HG03565 (cell line): ENCODE measurements at regions not wholly inside any gene's neighbourhood (a gene's known extent, or its start where the extent isn't known, plus 50 kb on each side); places are given as distances from the start of the nearest gene placed in this dataset.

ENCODE experiments used
- ATAC-seq: cut with Tn5 transposase; IDR thresholded peaks from one replicate; pipeline ENCODE4 v1.9.1; 2021; ENCODE audit warnings: mild to moderate bottlenecking, moderate library complexity; ENCODE audit not compliant: unreplicated experiment

DNA sequence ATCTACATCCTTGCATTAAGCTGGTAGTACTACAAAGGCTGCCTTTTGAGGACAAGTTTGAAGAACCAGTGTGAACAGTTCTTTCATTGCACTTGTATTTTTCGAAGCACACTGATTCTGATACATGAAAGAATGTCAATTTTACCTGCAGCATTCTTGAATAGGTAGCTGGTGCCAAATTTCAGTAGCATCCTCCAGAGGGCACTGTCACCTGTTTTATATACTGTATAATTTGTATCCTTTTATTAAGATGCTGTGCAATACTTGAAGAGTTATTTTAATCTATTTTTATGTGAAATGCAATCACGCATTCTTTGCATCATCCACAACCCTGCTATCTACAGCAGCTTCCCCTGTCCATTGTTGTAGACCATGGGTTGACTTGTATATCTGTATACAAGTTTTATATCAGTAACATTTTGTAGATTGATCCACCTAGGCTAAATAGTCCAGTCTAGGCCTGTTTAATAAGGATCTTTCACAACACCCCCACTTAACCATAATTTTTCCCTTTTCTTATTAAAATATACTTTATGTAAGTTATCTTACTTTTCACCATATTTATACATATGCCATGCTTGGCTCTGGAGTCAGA lies 325.7 kb downstream of the PCDH7 start:
- ATAC-seq: no peak

DNA sequence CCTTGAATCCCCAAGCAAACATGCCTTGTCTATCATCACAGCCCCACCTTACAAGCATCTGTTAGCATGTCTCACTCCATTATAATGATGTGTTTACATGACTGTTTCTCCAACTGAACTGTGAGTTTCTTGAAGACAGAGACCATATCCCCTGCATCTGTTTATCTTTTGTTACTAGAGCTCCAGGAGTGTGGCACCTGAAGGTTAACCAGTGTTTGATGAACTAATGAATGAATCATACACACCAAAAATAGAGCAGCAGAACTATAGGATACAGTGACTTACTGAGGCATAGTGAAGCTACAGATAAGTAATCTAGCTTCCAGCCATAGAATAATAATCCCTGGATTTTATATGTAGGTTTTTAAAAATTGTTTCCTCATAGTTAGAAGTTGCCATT lies 331.0 kb downstream of the PCDH7 start:
- no peak for ATAC-seq

DNA sequence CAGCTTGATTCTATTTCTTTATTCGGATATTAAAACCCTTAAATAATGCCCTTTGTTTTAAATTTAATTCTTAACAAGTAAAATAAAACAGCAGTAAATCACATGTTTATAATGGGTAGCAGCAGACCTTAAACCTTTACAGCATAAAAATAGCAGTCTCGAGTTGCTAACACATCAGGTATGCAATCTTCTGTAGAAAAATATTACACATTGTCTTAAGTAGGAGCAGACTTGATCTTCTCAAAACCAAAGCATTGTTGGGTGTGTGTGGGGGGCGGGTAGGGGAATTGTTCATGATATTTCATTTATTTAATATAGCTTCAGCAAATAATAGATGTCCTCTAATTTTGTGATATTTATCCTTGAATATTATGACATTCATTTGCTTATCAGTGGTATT lies 331.4 kb downstream of the PCDH7 start:
- ATAC-seq: no peak

DNA sequence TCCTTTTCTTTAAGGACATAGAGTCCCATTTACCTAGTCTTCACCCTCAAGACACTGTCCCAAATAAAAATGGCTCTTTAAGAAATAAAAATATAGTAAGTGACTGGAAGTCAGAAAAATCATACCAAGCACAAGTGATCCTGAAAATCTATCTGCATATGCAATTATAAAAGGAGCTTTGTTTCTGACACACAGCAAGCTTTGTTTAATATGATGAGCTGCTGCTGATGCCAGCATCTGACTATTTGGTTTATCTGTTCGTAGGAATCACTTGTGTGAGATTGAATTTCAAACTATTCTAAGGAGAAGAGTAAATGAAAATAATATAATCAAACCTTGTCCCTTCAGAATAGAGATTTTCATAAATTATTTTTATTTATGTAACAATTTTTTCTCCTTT lies 332.4 kb downstream of the PCDH7 start:
- no peak for ATAC-seq

DNA sequence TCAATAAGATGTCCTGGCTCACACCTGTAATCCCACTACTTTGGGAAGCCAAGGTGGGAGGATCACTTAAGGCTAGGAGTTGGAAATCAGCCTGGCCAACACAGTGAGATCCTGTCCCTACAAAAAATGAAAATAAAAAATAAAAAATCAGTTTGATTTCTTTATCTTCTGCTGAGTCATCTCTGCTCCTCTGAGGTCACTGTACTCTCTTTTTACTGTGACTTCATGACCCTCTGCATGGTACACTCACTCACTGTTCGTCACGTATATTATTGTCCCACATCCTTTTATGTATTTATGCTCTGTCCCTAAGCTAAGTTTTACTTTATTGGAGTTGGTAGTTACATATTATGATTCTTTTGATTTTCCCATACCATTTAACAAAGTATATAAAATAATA lies 333.3 kb downstream of the PCDH7 start:
- no peak for ATAC-seq

DNA sequence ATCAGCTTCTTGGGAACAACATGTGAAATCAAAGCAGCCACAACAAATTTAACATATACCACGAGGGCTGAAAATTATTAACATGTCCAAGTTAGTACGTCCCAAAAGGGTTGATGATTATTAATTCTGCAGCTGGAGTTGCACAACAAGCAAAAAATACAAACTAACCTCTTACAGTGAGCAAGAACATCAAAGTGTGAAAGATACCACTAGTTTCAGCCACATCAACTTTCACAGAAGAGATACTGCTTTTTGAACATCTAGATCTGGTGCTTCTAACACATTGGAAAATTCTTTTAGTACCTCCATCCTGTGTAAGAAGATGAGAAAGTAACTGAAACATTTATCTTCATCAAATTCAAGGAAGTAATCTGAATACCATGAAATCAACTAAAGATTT lies 334.1 kb downstream of the PCDH7 start:
- ATAC-seq: no peak

DNA sequence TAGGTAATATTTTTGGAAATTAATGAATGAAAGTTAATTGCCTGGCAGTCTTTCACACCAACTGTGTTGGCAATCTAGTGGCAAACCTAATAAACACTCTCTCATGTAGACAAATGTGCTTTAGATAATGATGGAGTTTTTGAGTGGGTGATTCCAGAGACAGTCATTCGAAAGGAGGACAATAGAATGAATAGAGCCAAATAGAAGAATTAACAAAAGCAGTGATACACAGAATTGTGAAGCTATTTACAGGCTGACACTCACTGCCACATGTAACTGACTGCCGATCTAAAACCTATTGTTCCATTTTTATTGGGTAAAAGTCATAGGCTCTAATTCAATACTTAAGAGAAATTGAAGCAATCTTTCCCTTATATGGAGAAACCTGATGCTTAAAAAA lies 338.5 kb downstream of the PCDH7 start:
- ATAC-seq: no peak

DNA sequence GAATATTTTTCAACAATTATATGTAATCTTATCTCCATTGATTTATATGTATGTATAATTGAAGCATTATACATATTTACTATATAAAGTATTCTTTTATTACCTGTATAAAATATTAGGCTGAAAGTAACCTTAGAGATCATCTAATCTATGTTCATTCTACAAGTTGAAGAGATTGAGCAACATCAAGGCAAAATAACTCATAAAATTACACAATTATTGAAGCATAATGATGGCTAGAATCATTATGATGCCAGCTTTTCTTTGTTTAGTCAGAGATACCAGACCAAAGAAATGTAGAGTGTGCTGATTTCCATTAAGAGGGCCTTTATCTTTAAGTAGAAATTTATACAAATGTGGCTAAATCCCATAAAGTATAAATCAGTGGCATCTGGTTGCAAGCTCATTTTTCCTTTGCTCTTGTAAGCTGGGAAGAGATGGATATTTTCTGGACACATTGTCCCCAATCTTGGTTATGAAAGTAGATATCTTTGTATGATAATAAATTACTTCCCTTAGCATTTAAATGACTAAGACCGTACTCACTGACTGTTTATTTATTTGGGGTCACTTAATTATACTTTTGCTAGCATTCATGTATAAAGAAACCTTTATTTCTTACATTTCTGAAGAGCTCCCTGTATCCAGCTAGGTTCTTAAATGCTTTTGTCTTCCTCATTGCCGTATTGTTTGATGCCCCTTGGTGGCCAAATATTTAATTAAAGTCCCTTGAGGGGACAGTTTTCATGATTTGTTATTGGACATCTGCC lies 339.8 kb downstream of the PCDH7 start:
- no peak for ATAC-seq

DNA sequence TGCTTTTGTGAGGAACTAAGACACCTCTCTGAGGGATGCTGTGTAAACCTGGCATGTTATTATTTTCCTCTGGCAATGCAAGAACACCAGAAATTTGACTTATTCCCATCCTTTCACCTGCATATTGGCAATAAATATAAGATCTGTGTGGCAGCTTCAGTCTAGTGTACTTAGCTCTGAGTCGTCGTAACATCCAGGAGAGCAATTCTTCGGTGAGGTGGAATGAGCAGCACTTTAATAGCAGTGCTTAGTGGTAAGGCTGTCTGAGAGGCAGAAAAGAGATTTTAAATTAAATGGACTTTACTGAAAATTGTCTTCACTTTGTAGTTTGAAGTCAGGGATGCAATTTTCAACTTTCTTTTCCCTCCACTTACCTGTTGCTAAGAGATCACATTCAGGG lies 344.9 kb downstream of the PCDH7 start:
- ATAC-seq: no peak

DNA sequence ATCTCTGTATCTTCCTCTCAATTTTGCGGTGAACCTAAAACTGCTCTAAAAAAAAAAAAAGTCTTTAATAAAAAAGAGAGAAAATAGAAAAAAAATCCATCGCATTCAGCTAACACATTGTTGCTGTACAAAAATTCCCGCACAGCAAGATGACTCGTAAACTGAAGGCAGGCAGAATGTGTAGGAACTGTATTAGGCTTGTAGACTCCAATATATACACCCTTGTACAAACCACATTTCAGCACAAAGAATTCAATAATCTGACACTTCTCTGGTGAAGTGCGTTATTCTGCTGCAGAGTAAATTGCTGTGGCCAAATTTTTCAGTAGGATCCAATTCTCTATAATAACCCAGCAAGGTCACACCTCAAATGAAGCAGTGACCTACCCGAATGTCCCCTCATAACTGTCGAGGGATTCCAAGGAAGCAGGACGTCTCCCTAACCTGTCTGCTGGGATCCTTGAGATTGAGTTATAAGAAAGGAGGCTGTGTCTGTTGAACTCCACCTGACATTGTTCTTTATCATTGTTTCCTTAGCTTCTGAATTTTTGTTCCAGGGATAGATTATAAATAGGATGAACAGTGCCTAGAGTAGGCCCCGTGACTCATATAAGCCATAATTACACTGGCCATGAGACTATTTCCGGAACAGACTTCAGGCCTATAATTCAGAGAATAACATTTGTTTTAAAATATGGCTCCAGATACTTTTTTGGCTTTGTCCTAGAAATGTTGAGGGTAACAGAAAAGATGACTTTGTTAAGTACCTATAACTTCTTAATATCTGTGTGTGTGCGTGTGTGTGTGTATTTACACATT lies 348.3 kb downstream of the PCDH7 start:
- ATAC-seq: no peak

DNA sequence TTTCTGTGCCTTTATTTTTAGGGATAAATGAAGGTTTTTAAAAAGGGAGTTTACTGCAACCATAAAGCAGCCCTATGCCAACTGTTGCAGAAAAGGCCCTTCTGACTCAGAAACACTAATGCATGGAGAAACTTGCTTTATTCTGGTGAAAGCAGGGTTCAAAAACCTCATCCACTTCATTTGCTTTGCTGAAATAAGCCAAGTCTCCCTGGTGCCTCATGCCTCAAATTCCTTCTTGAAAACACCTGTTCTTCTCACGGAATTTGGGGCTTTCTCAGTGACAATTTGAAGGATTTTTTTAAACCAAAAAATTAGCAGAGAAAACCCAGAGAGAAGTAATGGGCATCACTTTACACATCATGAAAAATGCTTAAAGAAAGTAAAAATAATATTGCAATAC lies 349.0 kb downstream of the PCDH7 start:
- ATAC-seq: no peak

DNA sequence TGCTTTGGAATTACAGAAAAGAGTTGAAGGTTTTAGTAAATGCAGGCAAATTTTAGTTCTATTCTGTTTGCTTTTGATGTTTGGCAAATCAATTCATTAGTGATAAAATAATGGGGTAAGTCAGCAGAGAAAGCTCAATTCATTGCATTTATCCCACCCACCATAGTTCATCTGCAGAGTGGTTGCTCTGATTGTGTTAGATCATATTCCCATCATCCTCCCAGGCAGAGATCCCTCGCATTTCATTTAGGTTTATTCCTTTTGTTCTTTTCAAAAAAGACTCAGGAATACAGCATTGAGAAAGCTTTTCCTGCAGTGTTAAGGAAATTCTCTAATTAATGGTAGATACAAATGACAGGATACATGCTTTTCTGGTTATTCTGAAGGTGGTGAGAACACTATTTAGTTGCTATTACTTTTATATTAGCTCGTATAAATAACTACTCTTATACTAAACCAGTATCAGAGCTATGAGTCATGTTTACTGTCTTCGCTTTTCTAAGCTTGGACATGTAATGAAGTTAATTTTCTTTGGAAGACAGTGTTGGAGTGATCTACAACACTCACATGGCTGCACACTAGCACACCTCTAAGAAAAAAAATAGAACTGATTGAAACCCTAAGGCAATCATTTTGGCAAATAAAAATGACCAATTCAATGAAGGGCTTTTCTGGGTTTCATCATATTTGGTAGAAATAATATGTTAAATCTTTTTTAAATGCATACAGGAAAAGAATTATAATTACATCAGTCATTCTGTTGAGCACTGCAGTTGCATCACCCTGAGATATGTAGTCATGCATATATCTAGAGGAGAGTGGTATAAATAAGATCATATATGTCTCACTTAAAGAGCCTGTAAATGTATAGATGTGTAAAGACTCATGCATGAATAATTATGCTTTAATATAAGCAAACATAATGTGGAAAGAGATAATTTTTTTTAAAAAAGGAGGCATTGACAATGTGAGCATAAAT lies 351.6 kb downstream of the PCDH7 start:
- ATAC-seq: no peak

DNA sequence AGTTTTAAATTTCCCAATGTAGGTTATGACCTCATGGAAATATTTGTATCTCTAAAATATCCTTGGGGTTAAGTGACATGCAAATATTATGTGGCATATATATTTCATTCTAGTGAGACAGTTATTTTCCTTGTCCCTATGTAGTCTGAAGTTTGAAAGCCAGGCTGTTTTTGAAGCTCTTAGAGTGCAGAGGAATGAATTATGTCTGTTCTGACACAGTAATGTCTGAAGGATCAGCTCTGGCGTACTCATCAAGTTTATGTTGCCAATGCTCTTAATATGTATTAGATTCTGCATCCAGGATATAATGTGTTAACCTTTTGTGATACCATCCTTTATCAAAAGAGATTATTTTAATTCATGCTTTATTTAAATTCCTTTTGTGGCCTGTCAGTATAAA lies 355.8 kb downstream of the PCDH7 start:
- no peak for ATAC-seq

DNA sequence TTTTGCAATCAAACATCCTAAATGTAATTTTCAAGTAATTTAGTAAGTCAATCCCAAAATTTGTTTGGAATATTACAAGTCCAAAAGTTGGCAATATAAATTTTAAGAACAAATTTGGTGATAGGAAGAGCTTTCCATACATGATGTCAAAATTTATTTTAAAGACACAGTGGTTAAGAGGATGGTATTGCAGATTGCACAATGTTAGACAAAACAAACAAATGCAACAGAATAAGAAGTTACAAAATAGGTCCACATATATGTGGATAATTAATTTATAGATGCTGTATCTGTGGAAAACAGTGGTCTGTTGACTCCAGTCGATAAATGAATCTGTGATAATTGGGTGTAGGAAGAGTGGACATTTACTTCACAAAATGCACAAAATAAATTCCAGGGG lies 358.5 kb downstream of the PCDH7 start:
- no peak for ATAC-seq

DNA sequence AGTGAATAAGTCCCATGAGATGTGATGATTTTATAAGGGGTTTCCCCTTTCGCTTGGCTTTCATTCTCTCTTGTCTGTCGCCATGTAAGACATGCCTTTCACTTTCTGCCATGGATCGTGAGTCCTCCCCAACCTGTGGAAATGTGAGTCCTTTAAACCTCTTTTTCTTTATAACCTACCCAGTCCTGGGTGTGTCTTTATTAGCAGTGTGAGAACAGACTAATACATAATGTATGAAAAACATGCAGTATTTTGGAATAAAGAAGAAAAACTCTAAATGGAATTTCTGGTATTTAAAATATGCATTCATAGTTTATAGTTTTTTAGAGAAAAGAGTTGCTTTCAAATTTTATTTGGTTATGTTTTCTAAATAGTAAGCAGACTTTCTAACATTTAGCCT lies 360.7 kb downstream of the PCDH7 start:
- no peak for ATAC-seq

DNA sequence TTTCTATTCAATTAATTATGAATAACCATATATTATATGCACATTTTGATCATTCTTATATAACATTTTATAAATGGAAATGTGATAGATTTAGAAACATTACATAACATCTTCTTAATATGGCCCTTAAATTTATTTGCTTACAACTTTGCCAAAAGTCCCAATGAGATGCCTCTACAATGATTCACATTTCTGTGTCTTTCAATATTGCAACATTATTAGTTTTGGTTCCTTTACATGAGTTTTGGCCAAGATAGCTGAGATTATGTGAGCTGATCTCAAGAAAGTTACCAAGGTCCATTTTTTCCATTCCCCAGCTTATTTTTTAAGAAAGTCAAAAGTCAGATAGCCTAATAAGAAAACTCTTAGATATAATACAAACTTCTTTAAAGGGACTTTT lies 361.2 kb downstream of the PCDH7 start:
- no peak for ATAC-seq

DNA sequence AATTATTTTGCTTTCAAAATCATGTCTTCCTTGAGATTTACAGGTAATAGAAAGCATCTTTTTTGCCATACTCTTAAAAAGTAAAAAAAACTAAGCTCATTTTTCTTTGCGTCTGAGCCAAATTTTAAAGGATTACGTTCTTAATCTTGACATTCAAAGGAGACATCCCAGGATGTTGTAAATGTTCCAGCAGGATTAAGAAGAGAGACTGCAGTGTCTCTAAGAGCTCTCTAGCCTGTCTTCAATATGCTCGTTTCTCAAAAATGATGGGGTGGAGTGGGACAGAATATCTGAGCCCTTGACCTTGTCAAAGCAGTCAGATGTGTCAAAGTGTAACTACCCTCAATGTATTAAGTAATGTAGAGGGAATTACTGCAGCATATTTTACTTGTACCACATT lies 363.3 kb downstream of the PCDH7 start:
- ATAC-seq: no peak

DNA sequence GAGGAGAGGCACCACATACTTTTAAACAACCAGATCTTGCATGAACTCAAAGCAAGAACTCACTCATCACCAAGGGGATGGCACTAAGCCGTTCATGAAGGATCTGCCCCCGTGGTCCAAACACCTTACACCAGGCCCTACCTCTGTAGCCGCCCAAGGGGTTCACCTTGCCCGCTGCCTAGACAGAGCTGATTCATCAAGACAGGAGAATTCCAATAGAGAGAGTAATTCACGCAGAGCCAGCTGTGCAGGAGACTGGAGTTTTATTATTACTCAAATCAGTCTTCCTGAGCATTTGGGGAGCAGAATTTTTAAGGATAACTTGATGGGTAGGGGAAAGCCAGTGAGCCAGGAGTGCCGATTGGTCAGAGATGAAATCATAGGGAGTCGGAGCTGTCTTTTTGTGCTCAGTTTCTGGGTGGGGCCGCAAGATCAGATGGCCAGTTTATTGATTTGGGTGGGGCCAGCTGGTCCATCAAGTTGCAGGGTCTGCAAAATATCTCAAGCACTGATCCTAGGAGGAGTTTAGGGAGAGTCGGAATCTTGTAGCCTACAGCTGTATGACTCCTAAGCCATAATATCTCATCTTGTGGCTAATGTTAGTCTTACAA lies 364.7 kb downstream of the PCDH7 start:
- no peak for ATAC-seq

DNA sequence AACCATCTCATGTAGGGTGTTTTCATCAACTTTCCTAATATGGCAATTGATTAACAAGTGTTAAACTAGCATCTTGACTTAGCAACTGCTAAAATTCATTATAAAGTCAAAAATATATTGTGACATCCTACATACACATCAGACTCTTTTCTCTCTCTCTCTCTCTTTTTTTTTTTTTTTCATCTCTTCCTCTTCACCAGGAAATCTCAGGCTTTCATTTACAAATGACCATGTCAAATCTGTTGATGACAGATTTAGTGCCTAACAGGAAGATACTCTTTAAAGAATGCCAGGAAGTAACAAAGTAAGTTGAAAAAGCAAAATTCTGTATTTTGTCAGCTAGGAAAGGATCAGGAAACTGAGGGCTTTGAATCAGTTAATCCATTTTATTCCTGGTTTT lies 365.5 kb downstream of the PCDH7 start:
- no peak for ATAC-seq

DNA sequence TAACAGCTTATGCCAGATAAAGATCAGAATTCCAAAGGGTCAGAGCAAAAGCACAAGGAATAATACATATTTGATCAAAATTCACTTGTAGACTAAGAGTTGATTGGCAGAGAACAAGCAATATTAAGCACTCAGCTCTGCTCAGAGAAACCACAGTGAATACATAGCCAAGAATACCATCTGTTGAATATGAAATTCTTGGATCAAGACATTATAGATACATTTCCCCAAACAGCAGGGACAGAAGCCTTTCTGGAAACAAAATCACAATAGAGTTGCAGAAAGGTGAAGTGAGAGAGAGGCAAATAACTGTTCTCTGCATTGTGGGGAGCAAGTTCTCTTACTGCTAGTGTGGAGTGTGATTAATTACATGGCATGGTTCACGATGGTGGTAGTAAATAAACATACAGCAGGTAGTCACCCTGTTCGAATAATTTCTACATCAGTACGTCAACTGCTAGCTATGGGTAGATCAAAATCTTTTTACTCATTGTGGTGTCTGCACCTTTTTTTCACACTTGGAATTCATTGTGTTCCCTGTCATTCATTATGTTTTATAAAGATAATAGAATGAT lies 366.7 kb downstream of the PCDH7 start:
- no peak for ATAC-seq
